ENCODE measurements at regions not wholly inside any gene's neighbourhood (a gene's known extent, or its start where the extent isn't known, plus 50 kb on each side); places are given as distances from the start of the nearest gene placed in this dataset.

GRCh38 chr20:17142666-17143065 lies 84.2 kb upstream of the PCSK2 start:
- no peaks in the 10 kb centered on the region for H3K27me3 ChIP-seq (replicated peaks; ENCODE audit: insufficient read depth, low read depth, low read length, poor library complexity)
- H3K36me3 ChIP-seq (ENCODE audit: insufficient read depth, low read length, poor library complexity, severe bottlenecking): no peaks in the 10 kb centered on the region
- no TSS peak for BruUV-seq (replicated peaks)
- no peak overlapping the region for H3K27ac ChIP-seq (ENCODE audit: low read depth, low read length, poor library complexity, severe bottlenecking)
- ChIA-PET POLR2A (ENCODE audit: low non-redundant PET) (no interaction called here), CTCF (no interaction called here)
- no peaks in the 10 kb centered on the region for H3K4me1 ChIP-seq (ENCODE audit: insufficient read depth, low read length, poor library complexity, severe bottlenecking)
- intact Hi-C loops (cut with micrococcal nuclease; ENCODE audit: unreplicated experiment): no loop called here
- no peak for DNase-seq (ENCODE audit: low spot score)
- H3K9me3 ChIP-seq (ENCODE audit: low read depth, low read length, poor library complexity, severe bottlenecking): no peaks in the 10 kb centered on the region
- no peak for TF ChIP-seq EZH2 (IDR thresholded peaks at IDR 0.05; ENCODE audit: borderline replicate concordance, low read depth, low read length, poor library complexity, severe bottlenecking)
- TF ChIP-seq, protein P1, sequence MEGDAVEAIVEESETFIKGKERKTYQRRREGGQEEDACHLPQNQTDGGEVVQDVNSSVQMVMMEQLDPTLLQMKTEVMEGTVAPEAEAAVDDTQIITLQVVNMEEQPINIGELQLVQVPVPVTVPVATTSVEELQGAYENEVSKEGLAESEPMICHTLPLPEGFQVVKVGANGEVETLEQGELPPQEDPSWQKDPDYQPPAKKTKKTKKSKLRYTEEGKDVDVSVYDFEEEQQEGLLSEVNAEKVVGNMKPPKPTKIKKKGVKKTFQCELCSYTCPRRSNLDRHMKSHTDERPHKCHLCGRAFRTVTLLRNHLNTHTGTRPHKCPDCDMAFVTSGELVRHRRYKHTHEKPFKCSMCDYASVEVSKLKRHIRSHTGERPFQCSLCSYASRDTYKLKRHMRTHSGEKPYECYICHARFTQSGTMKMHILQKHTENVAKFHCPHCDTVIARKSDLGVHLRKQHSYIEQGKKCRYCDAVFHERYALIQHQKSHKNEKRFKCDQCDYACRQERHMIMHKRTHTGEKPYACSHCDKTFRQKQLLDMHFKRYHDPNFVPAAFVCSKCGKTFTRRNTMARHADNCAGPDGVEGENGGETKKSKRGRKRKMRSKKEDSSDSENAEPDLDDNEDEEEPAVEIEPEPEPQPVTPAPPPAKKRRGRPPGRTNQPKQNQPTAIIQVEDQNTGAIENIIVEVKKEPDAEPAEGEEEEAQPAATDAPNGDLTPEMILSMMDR (conservative IDR thresholded peaks at IDR 0.05; ENCODE audit: low read depth, low read length): no peak
- H3K4me3 ChIP-seq (ENCODE audit: low read depth, low read length, poor library complexity, severe bottlenecking): no peak overlapping the region

GRCh38 chr20:17150858-17151257 lies 76.0 kb upstream of the PCSK2 start:
- no peak for DNase-seq (ENCODE audit: low spot score)
- CTCF ChIA-PET: no interaction called here
- no peak for TF ChIP-seq EZH2 (IDR thresholded peaks at IDR 0.05; ENCODE audit: borderline replicate concordance, low read depth, low read length, poor library complexity, severe bottlenecking)
- TF ChIP-seq, protein P1 (conservative IDR thresholded peaks at IDR 0.05; ENCODE audit: low read depth, low read length): no peak
- H3K36me3 ChIP-seq (ENCODE audit: insufficient read depth, low read length, poor library complexity, severe bottlenecking): no peaks in the 10 kb centered on the region
- POLR2A ChIA-PET (ENCODE audit: low non-redundant PET): no interaction called here
- no peaks in the 10 kb centered on the region for H3K27me3 ChIP-seq (replicated peaks; ENCODE audit: insufficient read depth, low read depth, low read length, poor library complexity)
- BruUV-seq (replicated peaks): no TSS peak
- intact Hi-C loops (cut with micrococcal nuclease; ENCODE audit: unreplicated experiment): no loop called here
- no peaks in the 10 kb centered on the region for H3K9me3 ChIP-seq (ENCODE audit: low read depth, low read length, poor library complexity, severe bottlenecking)
- no peak overlapping the region for H3K4me3 ChIP-seq (ENCODE audit: low read depth, low read length, poor library complexity, severe bottlenecking)
- H3K4me1 ChIP-seq (ENCODE audit: insufficient read depth, low read length, poor library complexity, severe bottlenecking): peaks cover 5% of the 10 kb centered on the region
- no peak overlapping the region for H3K27ac ChIP-seq (ENCODE audit: low read depth, low read length, poor library complexity, severe bottlenecking)

- ChIA-PET CTCF (no interaction called here), POLR2A (ENCODE audit: low non-redundant PET) (no interaction called here)
- no peak overlapping the region for H3K27ac ChIP-seq (ENCODE audit: low read depth, low read length, poor library complexity, severe bottlenecking)
- H3K4me1 ChIP-seq (ENCODE audit: insufficient read depth, low read length, poor library complexity, severe bottlenecking): peaks cover 2% of the 10 kb centered on the region
- H3K4me3 ChIP-seq (ENCODE audit: low read depth, low read length, poor library complexity, severe bottlenecking): no peak overlapping the region
- BruUV-seq (replicated peaks): no TSS peak
- peaks cover 5% of the 10 kb centered on the region for H3K9me3 ChIP-seq (ENCODE audit: low read depth, low read length, poor library complexity, severe bottlenecking)
- intact Hi-C loops (cut with micrococcal nuclease; ENCODE audit: unreplicated experiment): no loop called here
- no peaks in the 10 kb centered on the region for H3K27me3 ChIP-seq (replicated peaks; ENCODE audit: insufficient read depth, low read depth, low read length, poor library complexity)
- no peak for TF ChIP-seq EZH2 (IDR thresholded peaks at IDR 0.05; ENCODE audit: borderline replicate concordance, low read depth, low read length, poor library complexity, severe bottlenecking)
- TF ChIP-seq, protein P1 (conservative IDR thresholded peaks at IDR 0.05; ENCODE audit: low read depth, low read length): no peak
- no peak for DNase-seq (ENCODE audit: low spot score)
- H3K36me3 ChIP-seq (ENCODE audit: insufficient read depth, low read length, poor library complexity, severe bottlenecking): no peaks in the 10 kb centered on the region
Observed at GRCh38 chr20:17155401-17155800, 71.4 kb upstream of the PCSK2 start.
